ENCODE measurements at regions not wholly inside any gene's neighbourhood (a gene's known extent, or its start where the extent isn't known, plus 50 kb on each side); places are given as distances from the start of the nearest gene placed in this dataset.

- TF ChIP-seq CTCF (conservative IDR thresholded peaks at IDR 0.05; ENCODE audit: low read depth, low read length): no peak
- TF ChIP-seq EZH2 (IDR thresholded peaks at IDR 0.05; ENCODE audit: low read length, unreplicated experiment): no peak
- TF ChIP-seq EZH2phosphoT487 (IDR thresholded peaks at IDR 0.05; ENCODE audit: borderline replicate concordance, low read length): no peak
These were observed 1414.2 kb downstream of the EFNB2 start for GRCh38 chr13:105121221-105121620.
